Stimulated activated CD8-positive, alpha-beta memory T cell treated with anti-CD3 and anti-CD28 coated beads, Interleukin-7, amount 100 ng/mL, for 48 hours (primary cell): ENCODE measurements at regions not wholly inside any gene's neighbourhood (a gene's known extent, or its start where the extent isn't known, plus 50 kb on each side); places are given as distances from the start of the nearest gene placed in this dataset.
"Not testable (repeated sequence)": the region's sequence is repeated elsewhere in the genome, so short reads cannot be mapped to it uniquely, and the experiment has no call there.

ENCODE experiments used
- DNase-seq, 2 donors: peaks; one replicate each; pipeline ENCODE4 v3.0.0-alpha.2; 2020; ENCODE audit warnings: low read depth in 1 of 2; ENCODE audit errors: extremely low read depth in 1 of 2

DNA sequence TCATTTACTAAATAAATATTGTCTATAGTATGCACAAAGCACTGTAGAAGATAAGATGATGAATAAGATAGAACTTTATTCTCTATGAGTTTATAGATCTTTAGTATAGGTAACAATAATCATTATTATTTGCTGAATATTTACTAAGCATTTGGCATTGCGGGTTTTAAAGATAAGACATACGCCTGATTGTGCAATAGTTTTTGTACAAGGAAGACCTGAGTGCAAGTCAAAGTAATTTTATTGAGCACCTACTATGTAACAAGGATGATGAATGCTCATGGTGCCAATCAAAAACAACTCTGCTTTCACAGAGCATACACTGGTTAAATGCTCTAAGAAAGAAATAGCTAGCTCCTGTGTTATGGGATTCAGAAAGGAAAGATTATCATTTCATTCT, 1461.7 kb upstream of the FLRT2 start:
- DNase-seq = no peak

GRCh38 chr14:84071061-84071460, 1458.9 kb upstream of the FLRT2 start:
- DNase-seq = no peak

GRCh38 chr14:84074626-84075025, 1455.3 kb upstream of the FLRT2 start:
- DNase-seq = no peak

DNA sequence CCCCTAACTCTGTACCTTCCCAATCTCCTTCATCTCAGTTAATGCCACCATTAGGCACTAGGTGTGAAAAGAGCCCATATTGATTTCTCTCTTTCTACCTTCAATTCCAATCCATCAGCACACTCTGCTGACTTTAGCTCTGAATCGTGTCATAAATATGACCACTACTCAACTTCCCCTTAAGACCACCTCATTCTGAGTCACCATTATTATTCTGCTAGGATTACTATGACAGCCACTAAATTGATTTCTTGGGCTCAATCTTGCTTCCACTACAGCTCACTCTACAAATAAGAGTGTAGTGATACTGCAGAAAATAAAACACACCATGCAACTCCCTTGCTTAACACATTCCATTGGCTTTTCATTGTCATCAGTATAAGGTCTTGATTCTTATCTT, 1449.0 kb upstream of the FLRT2 start:
- no peak for DNase-seq

DNA sequence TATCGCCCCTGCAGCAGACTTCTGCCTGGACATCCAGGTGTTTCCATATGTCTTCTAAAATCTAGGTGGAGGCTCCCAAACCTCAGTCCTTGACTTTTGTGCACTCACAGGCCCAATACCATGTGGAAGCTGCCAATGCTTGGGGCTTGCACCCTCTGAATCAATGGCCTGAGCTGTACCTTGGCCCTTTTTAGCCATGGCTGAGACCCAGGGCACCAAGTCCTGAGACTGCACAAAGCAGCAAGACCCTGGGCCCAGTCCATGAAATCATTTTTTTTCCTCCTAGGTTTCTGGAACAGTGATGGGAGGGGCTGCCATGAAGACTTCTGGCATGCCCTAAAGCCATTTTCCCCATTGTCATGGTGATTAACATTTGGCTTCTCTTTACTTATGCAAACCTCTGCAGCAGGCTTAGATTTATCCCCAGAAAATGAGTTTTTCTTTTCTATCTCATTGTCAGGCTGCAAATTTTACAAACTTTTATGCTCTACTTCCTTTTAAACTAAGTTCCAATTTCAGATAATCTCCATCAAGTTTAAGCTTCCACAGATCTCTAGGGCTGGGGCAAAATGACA, 1445.8 kb upstream of the FLRT2 start:
- DNase-seq = no peak

DNA sequence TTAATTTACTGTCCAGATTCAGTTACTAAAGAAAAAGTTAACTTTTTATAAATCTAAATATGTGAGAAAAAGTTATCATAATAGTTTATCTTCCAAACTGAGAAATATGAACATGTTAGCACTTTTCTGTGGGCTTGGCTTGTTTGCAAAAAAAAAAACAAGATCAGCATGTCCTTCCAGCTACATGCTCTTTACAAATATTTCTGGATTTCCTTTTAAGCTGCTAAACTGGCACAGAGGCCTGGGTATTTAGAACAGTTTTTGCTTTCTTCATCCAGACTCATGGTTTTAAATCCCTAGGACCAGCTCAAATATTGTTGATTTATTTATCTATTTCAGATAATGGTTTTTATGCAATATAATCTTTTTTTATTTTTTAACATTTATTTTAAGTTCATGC, 1444.5 kb upstream of the FLRT2 start:
- DNase-seq = no peak

GRCh38 chr14:84086714-84087113, 1443.2 kb upstream of the FLRT2 start:
- no peak for DNase-seq

DNA sequence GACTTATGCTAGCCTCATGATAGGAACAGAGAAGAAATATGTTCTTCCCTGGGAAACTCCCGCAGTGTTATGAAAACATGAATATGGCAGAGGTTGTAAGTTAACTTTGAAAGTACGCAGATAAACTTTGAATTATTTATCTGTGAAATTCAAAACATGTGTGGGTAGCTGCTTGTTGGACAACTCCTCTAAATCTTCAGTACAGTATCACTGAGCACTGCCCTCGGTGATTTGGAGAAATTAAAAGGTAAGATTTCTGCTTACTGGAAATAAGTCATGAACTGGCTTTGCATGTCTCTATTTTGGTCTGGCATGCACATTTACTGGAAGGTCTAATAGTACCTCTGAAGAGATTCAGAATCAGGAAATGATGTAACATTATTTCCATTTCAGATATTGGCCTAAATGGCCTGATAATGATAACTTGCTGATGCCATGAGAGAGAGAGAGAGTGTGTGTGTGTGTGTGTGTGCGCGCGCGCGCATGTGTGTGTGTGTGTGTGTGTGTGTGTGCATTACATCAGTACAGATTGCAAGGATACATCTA, 1441.9 kb upstream of the FLRT2 start:
- no peak for DNase-seq

DNA sequence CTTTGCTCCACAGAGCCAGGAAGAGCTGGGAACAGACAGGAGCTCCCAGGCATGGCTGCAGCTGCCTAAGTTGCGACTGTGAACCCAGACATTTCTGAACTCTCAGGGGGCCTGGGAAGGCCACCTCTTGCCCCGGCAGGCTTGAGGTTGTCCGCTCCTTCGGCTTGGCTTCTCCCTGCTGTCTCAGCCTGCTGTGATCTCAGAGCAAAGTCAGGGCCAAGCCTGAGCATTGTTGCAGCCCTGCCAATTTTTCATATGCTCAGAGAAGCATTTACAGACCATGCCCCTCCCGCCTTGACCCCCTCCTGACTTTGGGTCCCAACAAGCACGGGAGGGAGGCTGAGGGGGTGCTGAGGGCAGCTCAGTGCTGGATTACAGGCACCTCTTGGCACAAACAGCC, 1439.1 kb upstream of the FLRT2 start:
- no peak for DNase-seq

DNA sequence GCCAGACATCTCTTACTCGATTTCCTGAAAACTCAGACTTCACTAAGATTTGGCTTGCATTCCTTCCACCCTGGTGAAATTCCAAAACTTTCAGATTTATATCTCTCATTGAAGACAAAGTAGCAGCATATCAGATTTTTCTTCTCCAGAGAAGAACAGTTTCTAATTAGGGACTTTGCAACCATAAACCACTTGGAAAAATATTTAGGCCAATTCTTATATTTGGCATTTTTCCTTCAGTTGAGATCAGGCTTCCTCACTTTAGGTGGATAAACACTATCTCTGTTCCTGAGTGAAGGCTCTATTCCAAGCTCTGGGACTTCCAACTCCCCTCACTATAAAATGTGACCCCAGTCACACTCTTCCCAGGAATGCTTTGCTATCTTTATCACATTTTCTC, 1434.3 kb upstream of the FLRT2 start:
- DNase-seq = no peak

DNA sequence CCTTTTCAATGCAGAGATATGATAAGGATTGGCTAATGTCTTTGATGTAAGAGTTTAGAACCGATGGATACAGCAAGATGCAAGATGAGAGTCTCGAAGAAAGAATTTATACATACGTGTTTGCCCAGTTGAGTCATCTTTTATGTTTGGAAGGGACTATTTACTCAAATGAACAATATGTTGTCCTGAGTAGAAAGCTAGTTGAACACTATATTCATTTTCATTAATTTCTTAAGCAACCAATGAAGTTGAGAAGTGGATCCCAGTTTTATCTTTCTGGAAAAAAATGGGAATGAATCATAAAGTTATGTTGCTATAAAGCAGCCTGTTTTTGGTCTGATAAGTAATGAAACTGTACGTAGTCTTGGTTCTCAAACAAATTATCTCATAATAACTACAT, 1431.7 kb upstream of the FLRT2 start:
- no peak for DNase-seq

DNA sequence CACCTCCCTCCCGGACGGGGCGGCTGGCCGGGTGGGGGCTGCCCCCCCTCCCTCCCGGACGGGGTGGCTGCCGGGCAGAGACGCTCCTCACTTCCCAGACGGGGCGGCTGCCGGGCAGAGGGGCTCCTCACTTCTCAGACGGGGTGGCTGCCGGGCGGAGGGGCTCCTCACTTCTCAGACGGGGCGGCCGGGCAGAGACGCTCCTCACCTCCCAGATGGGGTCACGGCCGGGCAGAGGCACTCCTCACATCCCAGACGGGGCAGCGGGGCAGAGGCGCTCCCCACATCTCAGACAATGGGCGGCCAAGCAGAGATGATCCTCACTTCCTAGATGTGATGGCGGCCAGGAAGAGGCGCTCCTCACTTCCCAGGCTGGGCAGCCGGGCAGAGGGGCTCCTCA, 1430.4 kb upstream of the FLRT2 start:
- DNase-seq = not testable (repeated sequence)

DNA sequence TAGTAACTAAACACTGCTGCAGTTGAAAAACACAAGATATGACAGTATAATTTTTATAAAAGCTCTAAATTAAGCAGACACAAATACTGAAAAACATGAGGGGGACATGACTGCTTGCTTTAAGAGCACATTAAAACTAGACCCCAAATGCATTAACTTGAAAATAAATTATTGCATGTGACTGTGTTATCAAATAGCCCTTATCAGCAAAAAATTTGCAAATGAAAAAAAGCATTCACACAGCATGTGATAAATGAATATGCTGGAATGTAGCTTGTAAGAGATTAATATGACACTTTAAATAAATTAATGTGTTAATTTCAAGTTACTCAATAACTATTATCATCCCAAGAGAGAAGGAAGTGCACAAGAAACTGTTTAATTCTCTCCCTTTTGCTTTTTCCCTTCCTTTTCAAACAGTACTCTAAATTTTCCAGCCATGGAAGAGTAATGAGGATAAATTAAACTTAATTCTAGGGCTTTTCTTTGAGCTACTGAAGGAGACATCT, 1422.1 kb upstream of the FLRT2 start:
- no peak for DNase-seq

GRCh38 chr14:84108746-84109457, 1421.0 kb upstream of the FLRT2 start:
- DNase-seq = no peak

GRCh38 chr14:84112589-84112988, 1417.4 kb upstream of the FLRT2 start:
- no peak for DNase-seq

- no peak for DNase-seq
These were observed 1404.3 kb upstream of the FLRT2 start for GRCh38 chr14:84125676-84126075.

- DNase-seq = no peak
These were observed 1402.4 kb upstream of the FLRT2 start for GRCh38 chr14:84127495-84127894.

DNA sequence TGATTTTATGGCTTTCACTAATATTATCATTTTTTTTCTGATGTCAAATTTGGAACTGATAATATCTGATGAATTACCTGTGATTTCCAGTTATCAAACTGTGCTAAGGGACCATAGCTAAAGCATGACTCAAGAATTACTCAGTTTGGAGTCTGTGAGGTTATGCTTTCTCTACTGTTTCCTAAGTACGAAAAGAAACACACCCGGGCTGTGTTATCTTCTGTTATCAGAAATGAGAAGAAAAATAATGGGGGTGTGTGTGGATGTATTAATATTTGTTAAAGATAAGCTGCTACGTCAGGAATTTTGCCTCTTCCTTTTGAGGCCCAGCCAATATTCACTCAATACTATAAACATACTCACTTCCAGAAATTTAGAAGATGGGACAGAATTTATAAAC, 1401.9 kb upstream of the FLRT2 start:
- DNase-seq = no peak

- no peak for DNase-seq
These were observed 1400.9 kb upstream of the FLRT2 start for GRCh38 chr14:84129007-84129406.

GRCh38 chr14:84129941-84130340, 1400.0 kb upstream of the FLRT2 start:
- no peak for DNase-seq

DNA sequence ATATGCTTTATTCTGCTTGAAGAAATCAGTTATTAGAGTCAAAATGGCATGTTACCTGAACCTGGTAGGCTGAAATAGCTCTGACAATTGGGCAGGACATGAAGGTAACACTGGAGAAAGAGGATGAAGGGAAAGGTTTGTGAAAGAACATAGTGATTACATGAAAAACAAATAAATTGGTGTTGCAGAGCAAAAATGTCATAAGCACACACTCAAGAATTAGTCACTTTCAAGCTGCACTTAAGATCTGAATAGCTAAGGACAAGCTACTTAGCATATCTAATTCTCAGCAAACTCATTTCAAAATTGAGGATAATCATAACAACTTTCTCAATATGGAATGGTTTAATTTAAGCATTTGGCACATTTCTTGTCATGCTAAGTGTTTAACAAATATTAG, 1398.0 kb upstream of the FLRT2 start:
- no peak for DNase-seq

- DNase-seq = no peak
These were observed 1385.8 kb upstream of the FLRT2 start for GRCh38 chr14:84144166-84144565.
